Transverse colon (tissue), 4 donors: ENCODE measurements at regions not wholly inside any gene's neighbourhood (a gene's known extent, or its start where the extent isn't known, plus 50 kb on each side); places are given as distances from the start of the nearest gene placed in this dataset.

Experiments
- DNase-seq: peaks from one replicate; pipeline ENCODE4 v3.0.0-alpha.2; 2019
- H3K27ac ChIP-seq, 4 donors: fragments of 200-600 bp; sonication (generic); 2 replicates each; pipeline ENCODE4 v1.5.1; 2016 to 2018; ENCODE audit warnings: inconsistent platforms in 4 of 4
- H3K27me3 ChIP-seq: fragments of 200-600 bp; sonication (generic); 2 replicates; pipeline ENCODE4 v1.5.1; 2017; ENCODE audit warnings: inconsistent platforms
- H3K36me3 ChIP-seq, 4 donors: fragments of 200-600 bp; sonication (generic); 2 replicates each; pipeline ENCODE4 v1.5.1; 2017 to 2019; ENCODE audit warnings: inconsistent platforms in 4 of 4
- H3K4me1 ChIP-seq, 4 donors: fragments of 200-600 bp; sonication (generic); 2 replicates each; pipeline ENCODE4 v1.5.1; 2017 to 2020; ENCODE audit warnings: inconsistent platforms in 4 of 4
- H3K4me3 ChIP-seq, 4 donors: fragments of 200-600 bp; sonication (generic); 1 replicate in 1 of 4; 2 replicates in 3 of 4; pipeline versions ENCODE4 v1.5.1 to v1.6.1; 2017 to 2019; ENCODE audit warnings: inconsistent platforms in 4 of 4
- H3K9me3 ChIP-seq, 2 donors: fragments of 200-600 bp; sonication (generic); 2 replicates each; pipeline ENCODE4 v1.5.1; 2017 to 2019; ENCODE audit warnings: inconsistent platforms in 2 of 2
- CTCF ChIP-seq, 5 experiments: fragments of 200-600 bp in 3 of 5; fragments of 450-650 bp in 2 of 5; sonication (generic) in 3 of 5; IDR thresholded peaks; 1 replicate in 2 of 5; 2 replicates in 3 of 5; pipeline ENCODE4 v1.5.1; 2016 to 2017; ENCODE audit warnings: antibody characterized with exemption in 5 of 5, inconsistent platforms in 3 of 5, mild to moderate bottlenecking in 2 of 5, moderate library complexity in 1 of 5
- EP300 ChIP-seq: sonication (generic); formaldehyde crosslinking; IDR thresholded peaks from one replicate; pipeline ENCODE4 v1.6.1; 2017; ENCODE audit warnings: antibody characterized with exemption, low read depth
- POLR2A ChIP-seq: fragments of 450-650 bp; IDR thresholded peaks from one replicate; pipeline ENCODE4 v1.6.1; 2016; ENCODE audit warnings: antibody characterized with exemption, mild to moderate bottlenecking, moderate library complexity
- POLR2AphosphoS5 ChIP-seq, 3 donors: sonication (generic); formaldehyde crosslinking; IDR thresholded peaks; one replicate each; pipeline ENCODE4 v1.6.1; 2016; ENCODE audit warnings: antibody characterized with exemption in 3 of 3
- WGBS, 2 donors: methylation state at CpG; one replicate each; pipeline ENCODE4 v1.1.5; 2018; ENCODE audit warnings: low coverage in 1 of 2; 5-methylcytosine and 5-hydroxymethylcytosine counted together
- in situ Hi-C, 4 donors: fragments of 200-750 bp; cut with MboI; loops; one replicate each; pipeline versions ENCODE4 v1.15.0 to v1.15.1; 2017; ENCODE audit warnings: low sequenced_read_pairs in 3 of 4, low pct_ligation_motif_present in 1 of 4, low pct_unique_long_range_greater_than_20kb in 1 of 4
- intact Hi-C: fragments of 100-400 bp; cut with DNase I; formaldehyde crosslinking; loops from one replicate; pipeline ENCODE4 v1.15.1; 2023; ENCODE audit warnings: low total_unique reads

GRCh38 chr7:12889391-12889790, 202.0 kb downstream of the ARL4A start:
- H3K4me1 ChIP-seq: peaks cover 0 to 3% (median 0%) of the 10 kb centered on the region in 4 donors
- H3K36me3 ChIP-seq: no peaks in the 10 kb centered on the region
- H3K9me3 ChIP-seq: no peaks in the 10 kb centered on the region
- no peak for DNase-seq
- in situ Hi-C loops (no loop called here), intact Hi-C loops (no loop called here)
- no peak for TF ChIP-seq POLR2AphosphoS5 (IDR thresholded peaks at IDR 0.05)
- no peak for TF ChIP-seq POLR2A
- TF ChIP-seq EP300: no peak
- no peak for TF ChIP-seq CTCF (IDR thresholded peaks at IDR 0.05)
- no peak overlapping the region for H3K27ac ChIP-seq
- H3K27me3 ChIP-seq: no peaks in the 10 kb centered on the region
- WGBS, 2 donors: 85 to 96% methylated on average over 4 of the region's 4 CpGs
- no peak overlapping the region for H3K4me3 ChIP-seq

GRCh38 chr7:12890586-12890985, 203.2 kb downstream of the ARL4A start:
- in situ Hi-C loops: no loop called here
- WGBS, 2 donors: 91 to 96% methylated on average over 2 of the region's 2 CpGs
- H3K36me3 ChIP-seq: no peaks in the 10 kb centered on the region
- peaks cover 0 to 3% (median 0%) of the 10 kb centered on the region in 4 donors for H3K4me1 ChIP-seq
- H3K27me3 ChIP-seq: no peaks in the 10 kb centered on the region
- DNase-seq: no peak
- intact Hi-C loops: no loop called here
- H3K9me3 ChIP-seq: no peaks in the 10 kb centered on the region
- H3K27ac ChIP-seq: no peak overlapping the region
- H3K4me3 ChIP-seq: no peak overlapping the region
- TF ChIP-seq EP300: no peak
- no peak for TF ChIP-seq POLR2AphosphoS5 (IDR thresholded peaks at IDR 0.05)
- TF ChIP-seq CTCF (IDR thresholded peaks at IDR 0.05): no peak
- TF ChIP-seq POLR2A: no peak

GRCh38 chr7:12893292-12893691, 205.9 kb downstream of the ARL4A start:
- no peak for DNase-seq
- no peak overlapping the region for H3K27ac ChIP-seq
- intact Hi-C loops (no loop called here), in situ Hi-C loops (no loop called here)
- H3K9me3 ChIP-seq: no peaks in the 10 kb centered on the region
- TF ChIP-seq POLR2AphosphoS5 (IDR thresholded peaks at IDR 0.05) (no peak), POLR2A (no peak), EP300 (no peak), CTCF (IDR thresholded peaks at IDR 0.05) (no peak)
- peaks cover 0 to 3% (median 0%) of the 10 kb centered on the region in 4 donors for H3K4me1 ChIP-seq
- H3K27me3 ChIP-seq: no peaks in the 10 kb centered on the region
- H3K4me3 ChIP-seq: no peak overlapping the region
- WGBS, 2 donors: 64 to 75% methylated on average over 1 to 2 of the region's 2 CpGs
- H3K36me3 ChIP-seq: no peaks in the 10 kb centered on the region

DNA sequence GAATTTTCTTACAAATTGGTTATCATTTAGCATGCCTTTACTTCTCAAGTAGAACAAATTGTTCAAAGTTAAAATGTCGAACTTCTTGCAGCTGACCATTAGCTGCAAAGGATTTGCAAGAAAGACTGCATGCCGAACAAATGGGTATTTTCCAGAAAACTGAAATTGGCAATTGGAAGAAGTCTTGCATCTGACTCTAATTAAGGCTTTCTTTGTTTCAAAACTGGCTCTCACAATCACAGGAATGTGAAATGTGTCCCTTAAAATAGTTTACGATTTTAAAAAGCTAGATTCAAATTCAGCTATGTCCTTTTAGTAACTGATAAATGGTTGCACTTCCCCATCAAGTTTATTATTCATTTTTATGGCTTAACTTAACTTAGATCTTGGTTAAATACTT, 207.9 kb downstream of the ARL4A start:
- H3K4me1 ChIP-seq: no peaks in the 10 kb centered on the region
- no peak for DNase-seq
- intact Hi-C loops: no loop called here
- no peak overlapping the region for H3K27ac ChIP-seq
- H3K27me3 ChIP-seq: no peaks in the 10 kb centered on the region
- no peaks in the 10 kb centered on the region for H3K36me3 ChIP-seq
- WGBS, 2 donors: 77 to 92% methylated on average over 3 of the region's 3 CpGs
- H3K4me3 ChIP-seq: no peak overlapping the region
- TF ChIP-seq POLR2AphosphoS5 (IDR thresholded peaks at IDR 0.05) (no peak), POLR2A (no peak), EP300 (no peak), CTCF (IDR thresholded peaks at IDR 0.05) (no peak)
- in situ Hi-C loops: no loop called here
- H3K9me3 ChIP-seq: no peaks in the 10 kb centered on the region
